Hematopoietic multipotent progenitor cell treated with erythropoietin and hydrocortisone succinate and interleukin-3 and kit ligand, for 15 days (in vitro differentiated cells): ENCODE measurements at regions not wholly inside any gene's neighbourhood (a gene's known extent, or its start where the extent isn't known, plus 50 kb on each side); places are given as distances from the start of the nearest gene placed in this dataset.

ENCODE experiments used
- DNase-seq: peaks from one replicate; pipeline ENCODE4 v3.0.0-alpha.2; 2015; ENCODE audit warnings: low spot score

DNA sequence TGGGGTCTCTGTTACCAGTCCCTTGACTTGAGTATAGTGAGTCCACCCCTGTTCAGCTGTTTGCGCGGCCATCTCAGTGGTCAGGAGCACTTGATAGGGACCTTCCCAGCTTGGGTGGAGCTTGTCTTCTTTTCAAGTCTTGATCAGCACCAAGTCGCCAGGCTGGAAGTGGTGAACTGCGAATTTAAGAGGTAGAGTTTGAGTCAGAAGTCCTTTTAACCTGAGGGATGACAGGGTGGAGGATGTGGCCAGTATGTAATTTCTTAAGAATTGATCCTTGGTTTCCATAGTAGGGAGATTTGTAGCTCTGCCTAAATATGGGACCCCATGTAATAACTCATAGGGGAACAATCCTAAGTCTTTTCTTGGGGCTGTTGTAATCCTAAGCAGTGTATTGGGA, 86.3 kb upstream of the XCR1 start:
- no peak for DNase-seq

DNA sequence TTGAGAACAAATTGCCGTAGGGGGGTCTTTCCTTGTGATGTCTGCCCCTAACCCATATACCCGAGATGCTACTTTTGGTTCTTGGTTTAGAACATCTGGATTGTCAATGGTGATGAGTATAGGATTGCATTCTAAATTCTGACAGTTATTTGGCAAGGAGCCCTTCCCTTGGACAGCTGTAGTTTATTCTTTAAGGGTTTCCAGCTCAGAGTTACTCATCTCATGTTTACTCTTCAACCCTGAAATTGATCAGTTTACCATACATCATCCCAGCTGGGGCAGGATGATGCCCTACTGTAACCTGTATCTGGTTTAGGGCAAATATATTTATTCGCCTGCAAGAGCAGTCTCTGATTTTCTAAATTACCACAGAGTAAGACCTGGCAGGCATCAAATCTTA, 85.7 kb upstream of the XCR1 start:
- DNase-seq = no peak

DNA sequence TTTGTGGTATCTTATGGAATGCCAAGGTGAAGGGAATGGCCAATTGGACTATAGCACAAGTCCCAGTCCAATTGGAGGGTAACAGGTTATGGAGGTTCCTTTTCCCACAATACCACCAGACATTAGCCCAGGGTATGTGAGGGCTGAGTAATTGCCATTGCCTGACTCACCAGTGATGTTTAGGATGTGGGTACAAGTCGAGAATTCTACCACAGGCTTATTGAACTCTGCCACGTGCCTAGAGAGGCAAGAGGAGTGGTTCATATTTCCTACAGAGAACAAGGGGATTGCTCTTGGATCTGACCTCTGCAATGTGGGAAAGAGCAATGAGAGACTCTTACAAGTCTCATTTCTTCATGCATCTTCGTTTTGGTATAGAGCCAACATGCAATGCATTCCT, 85.0 kb upstream of the XCR1 start:
- no peak for DNase-seq

DNA sequence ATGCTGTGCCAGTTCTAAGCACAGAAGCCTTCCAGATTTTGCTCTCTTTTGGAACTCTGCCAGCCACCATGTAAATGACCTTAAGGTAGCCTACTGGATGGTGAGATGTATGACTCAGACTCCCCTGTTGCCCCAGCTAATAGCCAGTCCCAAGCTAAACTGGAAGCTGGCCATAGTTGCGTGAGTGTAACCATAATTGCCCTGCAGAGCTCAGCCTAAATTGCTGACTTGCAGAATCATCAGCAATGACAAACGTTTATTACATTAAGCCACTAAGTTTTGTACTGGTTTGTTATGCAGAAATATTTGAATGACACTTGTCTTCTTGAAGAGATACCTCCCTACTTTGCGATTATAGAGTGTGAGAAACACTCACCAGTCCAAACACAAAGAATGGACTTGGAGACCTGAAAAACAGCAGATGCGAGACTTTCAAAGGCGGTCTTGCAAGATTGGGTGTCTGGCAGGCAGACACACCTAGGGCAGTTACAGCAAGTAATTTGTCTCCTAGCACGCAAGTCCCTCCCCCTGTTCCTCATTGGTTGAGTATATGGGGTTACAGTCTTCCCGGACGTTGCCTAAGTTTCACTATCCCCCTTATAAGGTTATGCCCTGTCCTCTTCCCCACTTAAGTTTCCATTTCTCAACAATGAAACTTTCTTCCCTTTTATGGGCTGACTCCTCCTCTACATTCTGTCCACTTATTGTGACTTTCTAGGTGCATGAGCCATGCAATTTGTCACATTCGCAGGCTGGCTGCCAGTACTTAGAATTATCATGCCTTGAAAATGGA, 83.6 kb upstream of the XCR1 start:
- no peak for DNase-seq

DNA sequence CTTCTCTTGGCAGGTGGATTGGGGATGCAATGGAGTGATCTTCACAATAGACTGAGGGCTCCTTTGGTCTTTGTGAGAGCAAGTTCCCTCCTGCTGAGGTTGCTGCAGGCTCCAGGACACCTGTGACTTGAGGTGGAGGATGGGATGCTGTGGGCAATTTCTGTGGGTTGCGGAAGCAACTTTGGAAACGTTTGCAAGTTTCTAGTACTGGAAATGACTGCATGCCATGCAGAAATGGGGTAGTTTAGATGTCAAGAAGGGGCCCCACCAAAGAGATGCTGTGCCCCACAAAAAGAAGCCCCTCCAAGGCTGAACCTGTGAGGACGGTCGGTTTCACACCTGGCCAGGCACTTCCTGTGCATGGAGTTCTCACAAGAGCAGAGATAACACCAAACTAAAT, 80.4 kb upstream of the XCR1 start:
- DNase-seq = no peak

DNA sequence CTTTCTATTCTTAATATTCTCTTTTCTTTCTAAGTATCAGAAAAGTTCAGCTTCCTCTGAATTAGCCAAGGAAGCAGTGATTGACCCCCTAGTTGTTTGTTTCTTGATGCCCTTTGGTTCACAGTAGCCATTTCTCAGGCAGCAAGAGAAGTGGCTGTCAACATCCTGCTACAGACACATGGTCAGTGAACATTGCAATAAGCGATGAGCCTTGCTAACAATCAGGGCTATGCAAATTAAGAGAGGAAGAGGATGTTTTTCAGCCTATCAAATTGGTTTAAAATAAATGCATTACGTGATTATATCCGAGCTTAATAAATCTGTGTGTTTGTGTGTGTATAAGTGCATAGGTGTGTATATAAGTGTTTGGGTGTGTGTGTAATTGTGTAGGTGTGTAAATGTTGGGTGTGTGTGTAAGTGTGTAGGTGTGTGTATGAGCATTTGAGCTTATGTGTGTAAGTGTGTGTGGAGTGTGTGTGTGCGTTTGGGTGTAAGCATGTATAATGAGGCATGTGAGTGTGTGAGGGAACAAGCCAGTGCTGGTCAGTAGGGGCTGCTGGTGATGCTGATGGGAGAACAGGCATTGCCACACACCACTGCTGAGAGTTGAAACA, 78.1 kb upstream of the XCR1 start:
- no peak for DNase-seq

DNA sequence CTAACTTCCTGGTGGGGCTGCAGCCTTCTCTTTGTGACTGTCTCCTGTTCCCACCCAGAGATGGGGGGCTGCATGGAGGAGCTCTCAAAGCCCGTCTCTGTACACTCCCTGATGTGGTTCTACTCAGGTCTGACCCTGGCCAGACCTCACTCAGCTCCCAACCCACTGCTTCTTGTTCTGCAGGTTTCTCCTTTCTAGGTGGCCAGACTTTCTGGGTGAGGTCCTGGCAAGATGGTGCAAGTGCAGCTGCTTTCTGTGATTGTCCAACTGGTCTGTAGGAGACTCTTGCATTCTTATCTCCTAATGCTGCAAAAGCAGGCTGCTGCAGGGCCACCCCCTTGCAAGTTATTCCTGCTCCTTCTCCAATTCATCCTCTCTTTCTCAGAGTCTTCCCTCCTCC, 77.4 kb upstream of the XCR1 start:
- DNase-seq = no peak

DNA sequence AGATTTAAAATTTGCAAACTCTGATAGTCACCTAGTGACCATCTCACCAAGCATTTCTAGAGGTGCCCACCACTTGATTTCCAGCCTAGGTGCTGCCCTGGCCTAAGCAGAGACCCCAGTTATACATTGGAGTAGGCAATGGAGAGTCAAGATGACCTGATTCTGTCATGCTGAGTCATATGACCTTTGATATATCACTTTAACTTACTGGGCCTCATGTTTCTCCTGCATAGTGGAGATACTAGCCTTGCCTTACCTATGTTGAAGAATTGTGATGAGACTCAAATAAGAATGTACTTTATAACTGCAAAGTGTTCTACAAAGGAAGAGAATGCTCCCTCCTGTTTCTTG, 75.5 kb upstream of the XCR1 start:
- DNase-seq = no peak

DNA sequence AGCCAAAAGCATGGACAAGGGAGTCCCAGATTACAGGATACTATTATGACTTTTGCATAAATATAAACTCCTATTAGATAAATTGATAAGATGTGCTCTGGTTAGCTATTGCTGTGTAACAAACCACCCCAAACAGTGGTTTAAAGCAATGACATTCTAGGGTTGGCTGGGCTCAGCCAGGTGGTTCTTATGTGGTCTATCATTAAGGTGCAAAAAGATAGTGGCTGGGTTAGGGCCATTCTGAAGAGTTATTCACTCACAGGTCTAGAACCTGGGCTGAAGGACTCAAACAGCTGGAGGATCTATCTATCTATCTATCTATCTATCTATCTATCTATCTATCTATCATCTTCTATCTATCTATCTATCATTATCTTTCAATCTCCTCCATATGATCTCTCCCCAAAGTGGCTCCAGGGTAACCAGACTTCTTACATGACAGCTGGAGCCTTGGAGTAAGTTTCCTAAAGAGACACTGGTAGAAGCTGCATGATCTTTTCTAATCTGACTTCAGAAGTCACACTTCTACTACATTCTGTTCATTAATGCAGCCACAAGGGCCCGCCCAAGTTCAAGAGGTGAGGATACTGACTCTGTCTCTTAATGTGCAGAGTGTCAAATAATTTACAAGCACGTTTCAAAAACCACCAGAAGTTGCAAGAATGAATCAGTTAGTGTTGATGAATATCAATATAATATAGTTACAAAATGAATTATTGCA, 74.9 kb upstream of the XCR1 start:
- no peak for DNase-seq

DNA sequence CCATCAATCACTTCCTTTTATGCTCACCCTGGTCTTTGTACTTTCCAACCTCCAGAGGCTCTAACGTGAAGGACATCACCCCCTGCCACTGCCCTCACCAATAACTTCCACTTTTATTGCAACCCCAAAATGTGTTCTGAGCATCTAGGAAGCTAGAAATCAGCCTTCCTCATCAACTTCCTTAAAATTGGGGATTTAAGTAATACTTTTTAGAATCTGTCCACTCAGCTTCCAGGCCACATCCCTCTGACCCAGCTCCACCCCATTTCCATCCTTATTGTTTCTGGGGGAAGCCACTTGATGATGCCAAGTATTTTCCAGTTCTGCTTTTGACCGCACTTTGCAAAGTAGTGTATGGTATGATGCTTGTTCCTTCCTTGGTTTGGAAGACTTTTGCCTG, 73.5 kb upstream of the XCR1 start:
- no peak for DNase-seq

DNA sequence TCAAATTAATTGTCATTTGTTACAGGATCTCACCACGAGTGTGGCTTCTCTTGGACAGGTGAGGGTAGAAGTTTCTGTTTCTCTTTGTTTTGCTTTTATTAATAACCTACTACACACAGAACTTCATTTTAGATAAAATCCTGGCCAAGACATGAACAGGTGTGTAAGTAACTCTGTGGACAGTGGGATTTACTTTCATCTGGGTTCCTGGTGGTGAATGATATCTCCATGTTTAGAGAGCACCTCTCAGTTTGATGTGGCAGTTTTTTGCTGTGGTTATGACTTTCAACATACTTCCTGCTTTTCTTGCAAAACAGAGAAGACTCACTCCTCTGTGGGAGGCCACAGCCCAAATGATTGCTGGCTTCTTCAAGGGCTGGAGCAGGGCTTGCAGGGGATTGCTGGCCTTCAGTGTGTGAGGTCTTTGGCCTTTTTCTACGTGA, 71.1 kb upstream of the XCR1 start:
- no peak for DNase-seq

DNA sequence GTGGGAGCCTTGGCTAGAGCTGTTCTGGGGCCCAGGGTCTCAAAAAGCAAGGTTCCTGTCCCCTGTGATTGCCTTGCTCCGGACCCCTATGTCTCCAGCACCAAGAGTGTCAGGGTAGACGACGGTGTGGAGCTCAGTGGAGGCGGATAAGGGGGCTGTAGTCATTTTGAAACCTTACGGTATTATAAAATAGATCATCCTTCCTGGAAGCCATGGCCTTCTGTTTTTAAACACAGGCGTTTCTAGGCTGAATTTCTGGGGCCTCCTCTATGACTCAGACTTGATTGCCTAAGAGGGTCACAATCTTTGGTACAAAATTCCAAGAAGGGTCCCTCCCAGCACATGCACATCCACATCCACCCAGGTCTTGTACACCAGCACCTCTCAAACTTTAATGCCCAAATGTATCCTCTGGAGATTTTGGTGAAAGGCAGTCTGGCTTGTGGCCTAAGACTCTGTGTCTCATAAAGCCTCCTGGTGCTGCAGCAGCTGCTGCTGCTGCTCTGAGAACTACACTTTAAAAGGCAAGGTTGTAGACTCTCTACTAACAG, 70.5 kb upstream of the XCR1 start:
- DNase-seq = no peak

DNA sequence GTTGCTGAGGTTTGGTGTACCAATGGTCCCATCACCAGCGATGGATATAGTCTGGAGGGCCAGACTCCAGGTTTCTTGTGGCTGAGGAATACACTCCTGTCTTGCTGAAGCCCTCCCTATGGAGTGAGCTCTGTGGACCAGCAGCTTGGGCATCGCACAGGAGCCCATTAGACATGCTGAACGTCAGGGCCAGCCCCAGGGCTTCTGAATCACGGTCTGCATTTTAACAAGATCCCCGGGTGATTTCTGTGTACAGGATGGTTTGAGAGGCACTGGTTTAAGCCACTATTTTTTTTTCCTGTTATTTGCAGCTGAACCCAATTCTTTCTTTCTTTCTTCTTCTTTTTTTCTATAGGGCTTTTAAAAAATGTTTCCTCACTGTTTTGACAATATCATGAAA, 69.5 kb upstream of the XCR1 start:
- DNase-seq = no peak

DNA sequence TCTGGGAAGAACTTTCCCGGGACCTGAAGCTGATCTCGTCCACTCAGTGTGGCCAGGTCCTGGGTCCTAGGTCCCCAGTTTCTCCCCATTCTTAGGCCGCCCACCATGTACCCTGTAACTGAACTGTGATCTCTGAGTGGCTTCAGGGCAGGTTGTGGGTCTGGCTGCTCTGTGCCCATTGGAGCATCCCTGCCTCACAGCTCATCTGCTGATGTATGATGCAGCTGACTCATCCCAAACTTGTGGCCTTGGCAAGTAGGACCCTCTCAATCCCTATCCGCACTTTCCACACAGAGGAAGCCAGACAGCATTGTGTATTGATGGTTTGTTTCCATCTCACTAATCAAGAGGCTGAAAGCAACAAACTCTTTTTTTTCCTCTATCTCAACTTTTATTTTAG, 69.1 kb upstream of the XCR1 start:
- DNase-seq = no peak

DNA sequence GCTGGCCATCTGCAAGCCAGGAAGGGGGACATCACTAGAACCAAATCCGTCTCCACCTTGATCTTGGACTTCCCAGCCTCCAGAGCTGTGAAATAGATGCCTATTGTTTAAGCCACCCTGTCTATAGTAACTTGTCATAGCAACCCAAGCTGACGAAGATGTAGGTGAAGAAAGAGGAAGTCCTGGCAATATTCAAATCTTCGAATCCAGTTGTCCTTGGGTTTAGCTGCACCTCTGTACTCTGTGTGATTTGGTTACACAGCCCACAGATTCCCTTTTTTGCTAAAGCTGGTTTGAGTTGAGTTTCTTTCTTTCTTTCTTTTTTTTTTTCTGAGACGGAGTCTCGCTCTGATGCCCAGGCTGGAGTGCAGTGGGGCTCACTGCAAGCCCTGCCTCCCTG, 68.0 kb upstream of the XCR1 start:
- no peak for DNase-seq

DNA sequence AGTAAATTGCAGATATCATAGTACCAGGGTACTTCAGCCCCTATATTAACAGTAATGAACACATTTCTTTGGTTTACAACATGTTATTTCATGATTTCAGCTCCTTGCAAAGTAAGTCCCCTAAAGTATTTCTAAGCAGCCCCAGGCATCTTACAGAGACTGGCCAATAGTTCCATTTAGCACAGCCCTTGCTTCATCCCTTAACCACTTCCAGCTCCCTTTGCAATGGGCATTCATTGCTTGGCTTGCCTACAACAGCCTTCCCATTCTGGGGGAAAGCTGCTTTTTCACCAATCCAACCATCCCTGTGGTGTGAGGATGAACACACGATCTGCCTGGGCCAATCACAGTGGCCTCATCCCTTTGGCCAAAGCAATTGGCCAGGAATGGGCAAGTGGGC, 67.2 kb upstream of the XCR1 start:
- no peak for DNase-seq

DNA sequence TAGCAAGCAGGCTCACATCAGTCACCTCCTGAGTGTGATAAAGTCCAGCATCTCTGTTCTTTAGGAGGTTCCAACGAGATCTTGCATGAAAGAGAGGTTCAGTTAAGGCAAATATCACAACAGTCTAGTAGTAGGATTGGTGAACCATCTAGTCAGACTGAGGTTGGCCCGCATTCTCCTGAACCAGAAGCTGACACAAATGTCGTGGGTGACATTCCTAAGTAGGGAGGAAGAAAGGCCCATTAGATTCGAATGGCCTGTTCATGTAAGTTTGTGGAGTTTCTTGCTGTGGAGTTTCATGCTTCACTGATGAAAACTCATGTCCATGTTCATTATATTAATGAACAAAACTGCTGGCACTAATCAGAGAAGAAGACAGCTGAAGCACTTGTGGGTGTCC, 66.7 kb upstream of the XCR1 start:
- DNase-seq = no peak

DNA sequence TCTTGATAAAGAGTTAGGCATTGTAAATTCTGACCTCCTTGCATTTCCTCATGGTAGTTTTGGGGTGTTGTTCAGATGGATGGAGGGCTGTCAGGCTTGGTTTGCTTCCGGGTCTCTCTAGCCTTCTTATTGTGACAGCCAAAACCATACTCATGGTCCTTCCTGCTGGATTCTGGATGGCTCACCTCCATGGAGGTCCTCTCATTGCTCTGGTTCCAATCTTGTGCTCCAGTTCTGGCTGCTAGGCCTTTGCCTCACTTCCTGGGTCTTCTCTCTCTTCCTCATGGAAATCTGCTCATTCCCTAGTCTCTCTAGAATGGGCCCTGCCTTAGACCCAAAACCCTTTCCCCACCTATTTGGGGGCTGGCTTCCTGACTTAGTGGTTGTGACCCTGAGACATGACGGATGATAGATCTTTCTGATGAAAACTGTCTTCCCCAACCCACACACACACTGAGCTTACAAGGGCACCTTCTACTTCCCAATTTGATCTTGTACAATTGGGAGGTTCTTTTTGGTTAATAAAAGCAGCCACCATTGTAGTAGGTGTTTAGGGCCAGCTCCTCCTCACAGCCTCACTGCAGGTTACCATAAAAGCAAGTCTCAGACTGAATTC, 66.2 kb upstream of the XCR1 start:
- DNase-seq = no peak

DNA sequence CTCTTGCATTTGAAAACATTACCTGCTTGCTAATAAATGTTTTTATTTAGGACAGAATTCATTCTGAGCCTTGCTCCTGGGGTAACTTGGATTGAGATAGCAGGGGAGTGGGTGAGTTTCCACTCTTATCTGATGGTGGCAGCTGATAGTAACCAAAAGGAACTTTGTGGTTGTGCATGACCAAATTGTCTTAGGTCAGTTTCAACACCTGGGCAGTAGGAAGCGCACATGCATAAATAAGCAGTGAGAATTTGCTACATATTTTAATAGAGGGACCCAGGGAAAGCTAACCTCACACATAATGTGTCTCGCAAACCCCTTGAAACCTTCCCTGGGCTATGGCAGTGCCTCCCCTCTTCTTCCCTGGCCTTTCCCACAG, 65.4 kb upstream of the XCR1 start:
- DNase-seq = no peak

DNA sequence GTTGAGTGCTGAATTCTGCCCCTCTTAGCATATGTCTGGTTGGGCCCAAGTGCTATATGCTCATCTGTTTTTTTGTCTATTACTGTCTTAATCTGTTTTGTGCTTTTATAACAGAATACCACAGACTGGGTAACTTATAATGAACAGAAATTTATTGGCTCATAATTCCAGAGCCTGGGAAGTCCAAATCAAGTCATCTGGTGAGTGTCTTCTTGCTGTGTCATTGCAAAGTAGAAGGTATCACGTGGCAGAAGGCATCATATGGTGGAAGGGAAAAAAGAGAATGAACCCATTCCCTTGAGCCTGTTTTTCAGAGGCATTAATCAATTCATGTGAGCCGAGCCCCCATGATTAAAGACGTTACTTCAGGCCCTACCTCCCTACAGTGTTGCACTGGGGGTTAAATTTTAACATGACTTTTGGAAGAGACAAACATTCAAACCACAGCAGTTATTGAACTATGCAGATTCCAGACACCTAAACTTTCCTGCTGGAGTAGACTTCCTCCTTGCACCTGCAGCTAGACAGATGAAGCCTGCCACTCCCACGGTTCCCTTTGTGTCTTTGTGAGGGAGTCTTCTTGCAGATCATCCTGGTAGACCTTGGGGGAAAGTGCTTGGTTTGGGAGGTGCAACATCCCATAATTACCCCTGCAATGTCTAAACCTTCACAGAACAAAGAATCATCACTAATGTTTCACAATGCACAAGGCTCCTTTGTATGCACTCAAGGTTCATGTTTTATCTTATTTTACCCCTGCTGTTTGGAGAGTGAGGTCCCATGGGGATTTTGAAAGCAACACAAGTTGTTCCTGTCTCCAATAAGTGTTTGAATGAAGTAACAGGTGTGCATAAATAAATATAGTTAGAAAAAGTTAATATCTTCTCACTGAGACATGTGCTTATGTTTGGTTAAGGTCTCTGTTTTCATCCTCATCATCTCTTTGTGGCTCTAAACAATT, 64.7 kb upstream of the XCR1 start:
- no peak for DNase-seq

DNA sequence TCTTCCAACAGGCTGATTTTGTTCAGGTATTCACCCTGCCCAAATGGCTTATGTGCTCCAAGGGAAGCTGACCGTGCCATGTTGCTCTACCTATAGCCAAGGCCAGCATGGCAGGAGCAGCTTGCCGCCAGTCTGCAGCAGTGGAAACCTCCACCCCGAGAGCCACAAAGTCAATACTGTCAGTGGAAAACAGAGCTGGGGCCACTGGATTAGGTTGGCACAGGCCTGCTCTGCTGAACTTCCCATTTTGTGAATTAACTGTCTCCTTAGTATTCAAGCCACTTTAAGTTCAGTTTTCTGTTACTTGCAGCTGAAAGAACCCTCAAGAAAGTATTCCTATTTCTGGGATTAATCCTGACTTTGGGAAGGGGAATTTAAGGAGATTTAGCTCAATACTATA, 63.8 kb upstream of the XCR1 start:
- DNase-seq = no peak

DNA sequence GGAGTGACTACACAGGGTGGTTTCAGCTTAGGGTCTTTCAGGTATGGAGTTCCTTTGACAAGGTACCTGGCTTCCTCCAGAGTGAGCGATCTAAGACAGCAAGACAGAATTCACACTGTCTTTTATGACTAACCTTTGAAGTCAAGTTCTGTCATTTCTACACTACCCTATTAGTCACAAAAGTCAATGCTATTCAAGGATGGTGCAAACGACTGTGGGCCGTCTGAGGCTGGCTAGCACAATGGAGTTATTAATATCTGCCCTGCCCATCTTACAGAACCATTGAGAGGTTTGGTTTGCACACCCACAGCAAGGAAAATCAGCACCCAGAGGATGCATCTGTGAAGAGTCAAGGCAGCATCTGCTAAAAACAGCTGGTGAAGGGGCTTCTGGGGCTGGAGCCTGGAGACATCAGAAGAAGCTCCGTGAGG, 62.9 kb upstream of the XCR1 start:
- no peak for DNase-seq
